Panc1 (cell line): ENCODE measurements at regions not wholly inside any gene's neighbourhood (a gene's known extent, or its start where the extent isn't known, plus 50 kb on each side); places are given as distances from the start of the nearest gene placed in this dataset.

ENCODE experiments used
- ATAC-seq: fragments of 200-7000 bp; cut with Tn5 transposase; 2 replicates; pipeline ENCODE4 v1.9.1; 2020; ENCODE audit warnings: mild to moderate bottlenecking, moderate library complexity
- BruUV-seq: library from RNA; stranded (reverse); fragments of 400-500 nt; replicated peaks from 2 replicates; lab custom pipeline; 2021; lab: Mats Ljungman, UMichigan
- CTCF ChIA-PET: fragments of 300-600 bp; sonication (Branson Sonifier 250); formaldehyde crosslinking; loops from one replicate; lab custom pipeline; 2022; ENCODE audit warnings: antibody characterized with exemption; lab: Charles Lee
- POLR2A ChIA-PET: fragments of 300-600 bp; sonication (Branson Sonifier 250); formaldehyde crosslinking; loops from one replicate; lab custom pipeline; 2022; ENCODE audit warnings: antibody characterized with exemption; lab: Charles Lee
- DNase-seq: peaks from one replicate; pipeline ENCODE4 v3.0.0-alpha.2; 2010; ENCODE audit warnings: low read depth, low spot score
- H3K27ac ChIP-seq: 2 replicates; pipeline ENCODE4 v1.5.1; 2011; ENCODE audit warnings: mild to moderate bottlenecking, low read length, inconsistent platforms
- H3K27me3 ChIP-seq: fragments of 200-500 bp; sonication (Bioruptor generic); 2 replicates; pipeline ENCODE4 v1.6.0; 2014; ENCODE audit warnings: low read length, inconsistent platforms; ENCODE audit not compliant: control insufficient read depth, insufficient read depth
- H3K36me3 ChIP-seq: fragments of 200-500 bp; sonication (Bioruptor generic); 2 replicates; pipeline ENCODE4 v1.5.1; 2014; ENCODE audit warnings: inconsistent platforms, mild to moderate bottlenecking, low read length, moderate library complexity; ENCODE audit not compliant: control insufficient read depth, insufficient read depth
- H3K4me1 ChIP-seq: 2 replicates; pipeline ENCODE4 v1.5.1; 2011; ENCODE audit warnings: inconsistent platforms, mild to moderate bottlenecking, low read length, moderate library complexity; ENCODE audit not compliant: control insufficient read depth, insufficient read depth
- H3K4me3 ChIP-seq, 2 experiments: 2 replicates each; pipeline ENCODE4 v1.5.1; 2011 to 2012; ENCODE audit warnings: low read depth in 2 of 2, low read length in 2 of 2, mild to moderate bottlenecking in 2 of 2, inconsistent platforms in 1 of 2, moderate library complexity in 1 of 2
- H3K9me3 ChIP-seq: fragments of 200-500 bp; sonication (Bioruptor generic); 2 replicates; pipeline ENCODE4 v1.5.1; 2014; ENCODE audit warnings: low read depth, mild to moderate bottlenecking, inconsistent platforms, low read length, moderate library complexity; ENCODE audit not compliant: control insufficient read depth, insufficient read depth
- TCF7L2 ChIP-seq: IDR thresholded peaks from 2 replicates; pipeline ENCODE4 v1.6.1; 2011; ENCODE audit warnings: mild to moderate bottlenecking, low read depth, low read length, inconsistent platforms
- in situ Hi-C: cut with HindIII; loops from 2 replicates; pipeline ENCODE4 v1.10.0; 2016; ENCODE audit warnings: low sequenced_read_pairs, low pct_unique_long_range_greater_than_20kb
- intact Hi-C: fragments of 100-400 bp; cut with micrococcal nuclease; formaldehyde crosslinking; loops from one replicate; pipeline ENCODE4 v1.10.0; 2022; ENCODE audit not compliant: unreplicated experiment
- TF ChIP-seq, protein P1 (sequence below): fragments of 450-650 bp; IDR thresholded peaks from 2 replicates; pipeline ENCODE4 v1.5.1; 2017; ENCODE audit warnings: mild to moderate bottlenecking
- TF ChIP-seq, protein P2 (sequence below), 2 experiments: IDR thresholded peaks; 2 replicates each; pipeline ENCODE4 v1.6.1; 2011 to 2012; ENCODE audit warnings: low read depth in 2 of 2, control low read depth in 1 of 2, low read length in 1 of 2, mild to moderate bottlenecking in 1 of 2, moderate library complexity in 1 of 2; ENCODE audit not compliant: insufficient read depth in 1 of 2

DNA sequence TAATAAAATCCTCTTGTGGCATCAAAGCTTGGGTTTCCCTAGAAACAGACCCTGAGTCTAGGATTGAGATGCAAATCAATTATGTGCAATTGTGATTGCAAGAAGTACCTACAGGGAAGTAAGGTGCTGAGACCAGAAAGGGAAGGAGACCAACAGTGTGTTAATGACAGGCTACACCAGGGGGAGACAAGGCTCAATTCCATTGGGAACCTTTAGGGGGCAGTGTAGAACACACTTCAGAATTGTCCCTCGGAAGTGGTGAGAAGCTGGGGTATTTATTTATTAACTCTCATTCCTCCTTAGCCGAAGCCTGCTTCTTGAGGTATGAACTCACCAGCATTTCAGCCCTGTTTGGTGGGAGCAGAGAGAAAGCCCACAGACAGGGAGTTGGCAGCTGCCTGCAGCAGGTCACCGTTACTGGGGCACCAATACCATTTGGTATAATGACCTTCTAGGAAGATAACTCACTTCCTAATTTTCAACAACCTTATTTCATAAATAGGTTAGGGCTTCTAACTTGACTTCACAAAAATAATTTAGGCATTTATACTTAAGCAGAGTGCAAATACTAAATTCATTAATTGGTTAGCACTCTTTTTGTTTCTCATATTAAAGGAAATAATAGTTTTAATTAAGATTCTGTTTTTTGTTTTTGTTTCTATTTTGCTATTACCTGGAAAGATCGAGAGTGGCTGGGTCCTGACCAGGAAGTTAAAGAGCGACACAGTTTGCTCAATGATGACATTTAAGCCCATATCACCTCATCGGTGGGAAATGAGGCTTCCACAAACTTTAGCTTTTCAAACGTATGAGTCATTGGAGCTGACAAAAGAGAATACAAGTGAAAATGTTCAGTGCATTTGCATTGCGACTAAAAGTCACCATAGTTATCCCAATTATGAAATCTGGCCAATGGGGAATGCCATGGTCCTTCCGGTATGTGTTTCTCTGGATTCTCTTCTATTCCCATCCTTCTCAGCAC, 94.8 kb downstream of the BTBD3 start:
- Histone ChIP-seq H3K4me1 (no peaks in the 10 kb centered on the region), H3K4me3 (no peak overlapping the region), H3K36me3 (no peaks in the 10 kb centered on the region), H3K27ac (no peak overlapping the region), H3K9me3 (no peaks in the 10 kb centered on the region), H3K27me3 (no peaks in the 10 kb centered on the region)
- TF ChIP-seq TCF7L2 = no peak
- TF ChIP-seq, protein P1, sequence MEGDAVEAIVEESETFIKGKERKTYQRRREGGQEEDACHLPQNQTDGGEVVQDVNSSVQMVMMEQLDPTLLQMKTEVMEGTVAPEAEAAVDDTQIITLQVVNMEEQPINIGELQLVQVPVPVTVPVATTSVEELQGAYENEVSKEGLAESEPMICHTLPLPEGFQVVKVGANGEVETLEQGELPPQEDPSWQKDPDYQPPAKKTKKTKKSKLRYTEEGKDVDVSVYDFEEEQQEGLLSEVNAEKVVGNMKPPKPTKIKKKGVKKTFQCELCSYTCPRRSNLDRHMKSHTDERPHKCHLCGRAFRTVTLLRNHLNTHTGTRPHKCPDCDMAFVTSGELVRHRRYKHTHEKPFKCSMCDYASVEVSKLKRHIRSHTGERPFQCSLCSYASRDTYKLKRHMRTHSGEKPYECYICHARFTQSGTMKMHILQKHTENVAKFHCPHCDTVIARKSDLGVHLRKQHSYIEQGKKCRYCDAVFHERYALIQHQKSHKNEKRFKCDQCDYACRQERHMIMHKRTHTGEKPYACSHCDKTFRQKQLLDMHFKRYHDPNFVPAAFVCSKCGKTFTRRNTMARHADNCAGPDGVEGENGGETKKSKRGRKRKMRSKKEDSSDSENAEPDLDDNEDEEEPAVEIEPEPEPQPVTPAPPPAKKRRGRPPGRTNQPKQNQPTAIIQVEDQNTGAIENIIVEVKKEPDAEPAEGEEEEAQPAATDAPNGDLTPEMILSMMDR = peak; percentile 84
- ChIA-PET POLR2A (no interaction called here), CTCF (no interaction called here)
- intact Hi-C loops = no loop called here
- peak; percentile 39 for DNase-seq
- in situ Hi-C loops = no loop called here
- no TSS peak for BruUV-seq
- ATAC-seq = no peak

DNA sequence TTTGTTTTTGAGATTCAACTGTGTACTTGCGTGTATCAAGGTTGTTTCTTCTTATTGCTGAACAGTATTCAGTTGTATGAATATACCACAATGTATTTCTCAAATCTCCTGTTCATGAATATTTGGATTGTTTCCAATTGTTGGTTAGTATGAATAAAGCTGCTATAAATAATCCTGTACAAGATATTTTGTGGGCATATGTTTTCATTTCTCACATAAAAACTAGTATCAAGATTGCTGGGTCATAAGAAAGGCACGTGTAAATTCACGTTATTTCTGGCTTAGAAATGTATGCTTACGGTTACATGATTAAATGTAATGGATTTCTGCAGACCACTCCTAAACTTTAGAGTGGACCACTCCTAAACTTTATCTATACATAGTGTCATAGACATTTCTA, 96.6 kb downstream of the BTBD3 start:
- TF ChIP-seq, protein P1 = no peak
- TF ChIP-seq, protein P2, sequence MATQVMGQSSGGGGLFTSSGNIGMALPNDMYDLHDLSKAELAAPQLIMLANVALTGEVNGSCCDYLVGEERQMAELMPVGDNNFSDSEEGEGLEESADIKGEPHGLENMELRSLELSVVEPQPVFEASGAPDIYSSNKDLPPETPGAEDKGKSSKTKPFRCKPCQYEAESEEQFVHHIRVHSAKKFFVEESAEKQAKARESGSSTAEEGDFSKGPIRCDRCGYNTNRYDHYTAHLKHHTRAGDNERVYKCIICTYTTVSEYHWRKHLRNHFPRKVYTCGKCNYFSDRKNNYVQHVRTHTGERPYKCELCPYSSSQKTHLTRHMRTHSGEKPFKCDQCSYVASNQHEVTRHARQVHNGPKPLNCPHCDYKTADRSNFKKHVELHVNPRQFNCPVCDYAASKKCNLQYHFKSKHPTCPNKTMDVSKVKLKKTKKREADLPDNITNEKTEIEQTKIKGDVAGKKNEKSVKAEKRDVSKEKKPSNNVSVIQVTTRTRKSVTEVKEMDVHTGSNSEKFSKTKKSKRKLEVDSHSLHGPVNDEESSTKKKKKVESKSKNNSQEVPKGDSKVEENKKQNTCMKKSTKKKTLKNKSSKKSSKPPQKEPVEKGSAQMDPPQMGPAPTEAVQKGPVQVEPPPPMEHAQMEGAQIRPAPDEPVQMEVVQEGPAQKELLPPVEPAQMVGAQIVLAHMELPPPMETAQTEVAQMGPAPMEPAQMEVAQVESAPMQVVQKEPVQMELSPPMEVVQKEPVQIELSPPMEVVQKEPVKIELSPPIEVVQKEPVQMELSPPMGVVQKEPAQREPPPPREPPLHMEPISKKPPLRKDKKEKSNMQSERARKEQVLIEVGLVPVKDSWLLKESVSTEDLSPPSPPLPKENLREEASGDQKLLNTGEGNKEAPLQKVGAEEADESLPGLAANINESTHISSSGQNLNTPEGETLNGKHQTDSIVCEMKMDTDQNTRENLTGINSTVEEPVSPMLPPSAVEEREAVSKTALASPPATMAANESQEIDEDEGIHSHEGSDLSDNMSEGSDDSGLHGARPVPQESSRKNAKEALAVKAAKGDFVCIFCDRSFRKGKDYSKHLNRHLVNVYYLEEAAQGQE (IDR thresholded peaks at IDR 0.05; ENCODE audit: insufficient read depth in 1 of 2, low read depth in 2 of 2, low read length in 1 of 2) = no peak
- H3K9me3 ChIP-seq = no peaks in the 10 kb centered on the region
- no peak overlapping the region for H3K4me3 ChIP-seq
- POLR2A ChIA-PET = no interaction called here
- H3K27me3 ChIP-seq = no peaks in the 10 kb centered on the region
- BruUV-seq = no TSS peak
- DNase-seq (no peak), ATAC-seq (no peak)
- intact Hi-C loops (no loop called here), in situ Hi-C loops (no loop called here)
- CTCF ChIA-PET = no interaction called here
- no peaks in the 10 kb centered on the region for H3K4me1 ChIP-seq
- H3K27ac ChIP-seq = no peak overlapping the region
- H3K36me3 ChIP-seq = no peaks in the 10 kb centered on the region
